Right lobe of liver (tissue), 6 donors: ENCODE measurements at regions not wholly inside any gene's neighbourhood (a gene's known extent, or its start where the extent isn't known, plus 50 kb on each side); places are given as distances from the start of the nearest gene placed in this dataset.

Experiments
- ATAC-seq, 4 donors: fragments of 200-7000 bp; cut with Tn5 transposase; one replicate each; pipeline ENCODE4 v1.9.1; 2020; ENCODE audit warnings: mild to moderate bottlenecking in 4 of 4, moderate library complexity in 4 of 4
- DNase-seq, 3 donors: peaks; one replicate each; pipeline ENCODE4 v3.0.0-alpha.2; 2020
- H3K27ac ChIP-seq, 3 donors: fragments of 200-600 bp; one replicate each; pipeline ENCODE4 v1.8.0; 2022
- H3K27me3 ChIP-seq, 2 donors: fragments of 200-600 bp; one replicate each; pipeline ENCODE4 v1.8.0; 2022
- H3K36me3 ChIP-seq, 4 donors: fragments of 200-600 bp; sonication (generic) in 1 of 4; one replicate each; pipeline versions ENCODE4 v1.5.1 to v1.8.0; 2017 to 2022; ENCODE audit warnings: control low read depth in 1 of 4
- H3K4me1 ChIP-seq, 4 donors: fragments of 200-600 bp; sonication (generic) in 1 of 4; one replicate each; pipeline versions ENCODE4 v1.5.1 to v1.8.0; 2017 to 2022; ENCODE audit warnings: control low read depth in 1 of 4
- H3K4me3 ChIP-seq, 3 donors: fragments of 200-600 bp; one replicate each; pipeline ENCODE4 v1.8.0; 2022
- H3K9me3 ChIP-seq, 4 donors: fragments of 200-600 bp; sonication (generic) in 1 of 4; one replicate each; pipeline versions ENCODE4 v1.5.1 to v1.8.0; 2017 to 2022; ENCODE audit warnings: control low read depth in 1 of 4
- CTCF ChIP-seq, 4 donors: fragments of 200-600 bp in 3 of 4; fragments of 450-650 bp in 1 of 4; IDR thresholded peaks; one replicate each; pipeline versions ENCODE4 v1.5.1 to v1.8.0; 2016 to 2022; ENCODE audit warnings: antibody characterized with exemption in 4 of 4, mild to moderate bottlenecking in 2 of 4
- POLR2A ChIP-seq: fragments of 450-650 bp; IDR thresholded peaks from one replicate; pipeline ENCODE4 v1.6.1; 2017; ENCODE audit warnings: antibody characterized with exemption, mild to moderate bottlenecking
- WGBS: methylation state at CpG from one replicate; pipeline ENCODE4 v1.1.6; 2018; ENCODE audit warnings: low coverage, low lambda C conversion rate; ENCODE audit not compliant: insufficient coverage; ENCODE audit errors: missing lambda C conversion rate; 5-methylcytosine and 5-hydroxymethylcytosine counted together
- intact Hi-C, 2 donors: fragments of 100-400 bp; cut with DNase I; formaldehyde crosslinking; loops; one replicate each; pipeline versions ENCODE4 v1.11.2 to v1.14.1; 2022
- donor health status: DM: no; HTN: yes; CAD: no.
- donor health status: DM: no; HTN: no; CAD: no.
- donor health status: DM: no; HTN: no; CAD: no.
- donor health status: DM: no; HTN: yes; CAD: no.
- donor health status: DM: no; HTN: yes; CAD: no.

GRCh38 chr7:101699399-101699798, 70.3 kb upstream of the MYL10 start:
- no peak for DNase-seq
- Histone ChIP-seq H3K27me3 (no peaks in the 10 kb centered on the region), H3K36me3 (no peaks in the 10 kb centered on the region), H3K27ac (no peak overlapping the region), H3K9me3 (no peaks in the 10 kb centered on the region), H3K4me1 (no peaks in the 10 kb centered on the region), H3K4me3 (no peak overlapping the region)
- intact Hi-C loops, result loop anchor here (10.0 kb wide), 2 partner anchors 105 to 115 kb away; partner anchors contain the start of gene CUX1 (in 1 of the 2)
- ATAC-seq, result no peak
- TF ChIP-seq CTCF (IDR thresholded peaks at IDR 0.05), result no peak
- TF ChIP-seq POLR2A, result no peak
- 56% methylated on average over 3 of the region's 3 CpGs for WGBS

GRCh38 chr7:101699881-101700823, 71.1 kb upstream of the MYL10 start:
- 75% methylated on average over 12 of the region's 28 CpGs for WGBS
- H3K27ac ChIP-seq, result no peak overlapping the region
- ATAC-seq, result no peak
- TF ChIP-seq CTCF (IDR thresholded peaks at IDR 0.05) (no peak), POLR2A (no peak)
- DNase-seq, result no peak
- intact Hi-C loops, result loop anchor here (10.0 kb wide), 2 partner anchors 105 to 115 kb away; partner anchors contain the start of gene CUX1 (in 1 of the 2)
- no peaks in the 10 kb centered on the region for H3K36me3 ChIP-seq
- H3K4me1 ChIP-seq, result no peaks in the 10 kb centered on the region
- no peak overlapping the region for H3K4me3 ChIP-seq
- no peaks in the 10 kb centered on the region for H3K27me3 ChIP-seq
- no peaks in the 10 kb centered on the region for H3K9me3 ChIP-seq

- H3K4me3 ChIP-seq, result no peak overlapping the region
- no peak for ATAC-seq
- no peaks in the 10 kb centered on the region for H3K4me1 ChIP-seq
- no peak for DNase-seq
- TF ChIP-seq POLR2A (no peak), CTCF (IDR thresholded peaks at IDR 0.05) (no peak)
- intact Hi-C loops, result no loop called here
- H3K36me3 ChIP-seq, result no peaks in the 10 kb centered on the region
- H3K27me3 ChIP-seq, result no peaks in the 10 kb centered on the region
- H3K9me3 ChIP-seq, result no peaks in the 10 kb centered on the region
- no peak overlapping the region for H3K27ac ChIP-seq
- 61% methylated on average over 8 of the region's 13 CpGs for WGBS
Measured at GRCh38 chr7:101701153-101701794, 72.2 kb upstream of the MYL10 start.

GRCh38 chr7:101702362-101702850, 73.3 kb upstream of the MYL10 start:
- DNase-seq, result no peak
- Histone ChIP-seq H3K36me3 (no peaks in the 10 kb centered on the region), H3K4me3 (no peak overlapping the region), H3K9me3 (no peaks in the 10 kb centered on the region), H3K27me3 (no peaks in the 10 kb centered on the region), H3K27ac (no peak overlapping the region), H3K4me1 (no peaks in the 10 kb centered on the region)
- TF ChIP-seq POLR2A, result no peak
- no peak for TF ChIP-seq CTCF (IDR thresholded peaks at IDR 0.05)
- ATAC-seq, result peak in 3 of 4 donors; percentile 29 to 49 (median 36)
- intact Hi-C loops, result no loop called here
- WGBS, result 57% methylated on average over 11 of the region's 13 CpGs
